ENCODE measurements at regions not wholly inside any gene's neighbourhood (a gene's known extent, or its start where the extent isn't known, plus 50 kb on each side); places are given as distances from the start of the nearest gene placed in this dataset.

GRCh38 chr10:31709028-31709427, 219.6 kb downstream of the ARHGAP12 start:
- no peak for DNase-seq

GRCh38 chr10:31708474-31708873, 220.2 kb downstream of the ARHGAP12 start:
- no peak for DNase-seq

- no peak for DNase-seq
Observed at GRCh38 chr10:31708046-31708445, 220.6 kb downstream of the ARHGAP12 start.

GRCh38 chr10:31707093-31708039, 221.3 kb downstream of the ARHGAP12 start:
- DNase-seq, result no peak

GRCh38 chr10:31706464-31707092, 222.1 kb downstream of the ARHGAP12 start:
- DNase-seq, result no peak

- no peak for DNase-seq
Observed at GRCh38 chr10:31705136-31705535, 223.5 kb downstream of the ARHGAP12 start.

GRCh38 chr10:31704195-31704594, 224.4 kb downstream of the ARHGAP12 start:
- DNase-seq, result no peak

GRCh38 chr10:31702954-31703353, 225.7 kb downstream of the ARHGAP12 start:
- DNase-seq, result no peak

- DNase-seq, result no peak
Observed at GRCh38 chr10:31702005-31702404, 226.6 kb downstream of the ARHGAP12 start.

- no peak for DNase-seq
Observed at GRCh38 chr10:31701546-31701945, 227.1 kb downstream of the ARHGAP12 start.

GRCh38 chr10:31700181-31700611, 228.4 kb downstream of the ARHGAP12 start:
- DNase-seq, result no peak

- DNase-seq, result no peak
Observed at GRCh38 chr10:31698181-31698830, 230.3 kb downstream of the ARHGAP12 start.

GRCh38 chr10:31697271-31698180, 231.1 kb downstream of the ARHGAP12 start:
- no peak for DNase-seq

GRCh38 chr10:31694929-31695837, 233.4 kb downstream of the ARHGAP12 start:
- no peak for DNase-seq

- no peak for DNase-seq
Observed at GRCh38 chr10:31694126-31694685, 234.4 kb downstream of the ARHGAP12 start.

- DNase-seq, result no peak
Observed at GRCh38 chr10:31693491-31693890, 235.1 kb downstream of the ARHGAP12 start.

- no peak for DNase-seq
Observed at GRCh38 chr10:31689233-31689632, 239.4 kb downstream of the ARHGAP12 start.

- no peak for DNase-seq
Observed at GRCh38 chr10:31687663-31688482, 240.8 kb downstream of the ARHGAP12 start.

GRCh38 chr10:31686599-31686998, 242.0 kb downstream of the ARHGAP12 start:
- DNase-seq, result no peak

GRCh38 chr10:31683682-31684081, 244.9 kb downstream of the ARHGAP12 start:
- DNase-seq, result no peak
